Gastrocnemius medialis (tissue), 4 donors: ENCODE measurements at regions not wholly inside any gene's neighbourhood (a gene's known extent, or its start where the extent isn't known, plus 50 kb on each side); places are given as distances from the start of the nearest gene placed in this dataset.

Experiments used
- POLR2A ChIP-seq, 2 donors: fragments of 450-650 bp; IDR thresholded peaks; one replicate each; pipeline ENCODE4 v1.6.1; 2017; ENCODE audit warnings: antibody characterized with exemption in 2 of 2, mild to moderate bottlenecking in 2 of 2, moderate library complexity in 2 of 2
- TF ChIP-seq, protein P1 (sequence below), 5 experiments: fragments of 450-650 bp in 3 of 5; fragments of 200-600 bp in 2 of 5; sonication (generic) in 2 of 5; IDR thresholded peaks in 4 of 5; conservative IDR thresholded peaks in 1 of 5; 1 replicate in 4 of 5; 2 replicates in 1 of 5; pipeline ENCODE4 v1.5.1; 2016 to 2019; ENCODE audit warnings: antibody characterized with exemption in 5 of 5, mild to moderate bottlenecking in 3 of 5, moderate library complexity in 3 of 5

DNA sequence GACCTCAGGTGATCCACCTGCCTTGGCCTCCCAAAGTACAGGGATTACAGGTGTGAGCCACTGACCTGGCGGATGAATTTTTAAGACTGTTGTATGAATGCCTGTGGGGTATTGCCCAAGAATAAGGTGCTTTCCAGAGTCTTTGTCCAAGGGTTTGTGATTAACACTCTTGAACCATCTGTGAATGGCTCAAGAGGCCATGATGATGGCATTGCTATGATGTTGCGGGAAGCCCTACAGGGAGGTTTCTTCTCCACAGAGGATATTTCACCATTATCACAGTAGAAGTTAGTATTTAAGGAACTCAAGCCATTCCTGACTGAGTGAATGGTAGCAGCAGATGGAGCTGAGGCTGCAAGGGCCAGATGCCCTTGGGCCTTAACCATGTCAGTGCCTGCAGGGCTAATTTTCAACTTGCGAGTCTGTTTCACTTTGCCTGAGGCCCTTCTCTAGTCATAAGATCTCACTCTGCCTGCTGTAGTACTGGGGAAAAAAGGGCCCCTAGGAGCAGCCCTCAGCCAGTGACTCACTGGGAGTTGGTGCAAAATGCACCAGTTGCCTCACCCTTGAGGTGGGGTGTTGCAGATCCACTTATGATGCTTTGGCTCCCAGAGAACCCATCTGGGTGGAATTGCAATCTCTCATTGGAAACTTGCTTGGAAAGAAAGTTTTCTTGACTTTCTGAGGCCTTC lies 108.6 kb upstream of the FLRT2 start:
- TF ChIP-seq, protein P1, sequence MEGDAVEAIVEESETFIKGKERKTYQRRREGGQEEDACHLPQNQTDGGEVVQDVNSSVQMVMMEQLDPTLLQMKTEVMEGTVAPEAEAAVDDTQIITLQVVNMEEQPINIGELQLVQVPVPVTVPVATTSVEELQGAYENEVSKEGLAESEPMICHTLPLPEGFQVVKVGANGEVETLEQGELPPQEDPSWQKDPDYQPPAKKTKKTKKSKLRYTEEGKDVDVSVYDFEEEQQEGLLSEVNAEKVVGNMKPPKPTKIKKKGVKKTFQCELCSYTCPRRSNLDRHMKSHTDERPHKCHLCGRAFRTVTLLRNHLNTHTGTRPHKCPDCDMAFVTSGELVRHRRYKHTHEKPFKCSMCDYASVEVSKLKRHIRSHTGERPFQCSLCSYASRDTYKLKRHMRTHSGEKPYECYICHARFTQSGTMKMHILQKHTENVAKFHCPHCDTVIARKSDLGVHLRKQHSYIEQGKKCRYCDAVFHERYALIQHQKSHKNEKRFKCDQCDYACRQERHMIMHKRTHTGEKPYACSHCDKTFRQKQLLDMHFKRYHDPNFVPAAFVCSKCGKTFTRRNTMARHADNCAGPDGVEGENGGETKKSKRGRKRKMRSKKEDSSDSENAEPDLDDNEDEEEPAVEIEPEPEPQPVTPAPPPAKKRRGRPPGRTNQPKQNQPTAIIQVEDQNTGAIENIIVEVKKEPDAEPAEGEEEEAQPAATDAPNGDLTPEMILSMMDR (IDR thresholded peaks at IDR 0.05 in 4 of 5, conservative IDR thresholded peaks at IDR 0.05 in 1 of 5), result no peak
- TF ChIP-seq POLR2A (IDR thresholded peaks at IDR 0.05), result no peak
